Upper lobe of right lung (tissue), 1 donor: ENCODE measurements at regions not wholly inside any gene's neighbourhood (a gene's known extent, or its start where the extent isn't known, plus 50 kb on each side); places are given as distances from the start of the nearest gene placed in this dataset.

Experiments used
- ATAC-seq: fragments of 200-7000 bp; cut with Tn5 transposase; one replicate; pipeline ENCODE4 v1.9.1; 2020; ENCODE audit warnings: mild to moderate bottlenecking, moderate library complexity
- DNase-seq: peaks from one replicate; pipeline ENCODE4 v3.0.0-alpha.2; 2020
- H3K27ac ChIP-seq: fragments of 200-600 bp; one replicate; pipeline ENCODE4 v1.8.0; 2022
- H3K27me3 ChIP-seq: fragments of 200-600 bp; one replicate; pipeline ENCODE4 v1.8.0; 2022; ENCODE audit warnings: mild to moderate bottlenecking
- H3K36me3 ChIP-seq: fragments of 200-600 bp; one replicate; pipeline ENCODE4 v1.8.0; 2022
- H3K4me1 ChIP-seq: fragments of 200-600 bp; one replicate; pipeline ENCODE4 v1.8.0; 2022
- H3K4me3 ChIP-seq: fragments of 200-600 bp; one replicate; pipeline ENCODE4 v1.8.0; 2022; ENCODE audit warnings: mild to moderate bottlenecking
- H3K9me3 ChIP-seq: fragments of 200-600 bp; one replicate; pipeline ENCODE4 v1.8.0; 2022
- CTCF ChIP-seq: fragments of 200-600 bp; IDR thresholded peaks from one replicate; pipeline ENCODE4 v1.8.0; 2022; ENCODE audit warnings: antibody characterized with exemption
- intact Hi-C: fragments of 100-400 bp; cut with DNase I; formaldehyde crosslinking; loops from one replicate; pipeline ENCODE4 v1.11.0; 2022
- donor health status: DM: no; HTN: yes; CAD: no; lungs with severe emphysema.

- no peak for DNase-seq
These were observed 162.8 kb upstream of the ADAMTS5 start for GRCh38 chr21:27129694-27130093.

GRCh38 chr21:27129215-27129614 is 162.3 kb upstream of the ADAMTS5 start:
- no peak for TF ChIP-seq CTCF

More at GRCh38 chr21:27129694-27130093, 162.8 kb upstream of the ADAMTS5 start:
- H3K4me1 ChIP-seq: no peaks in the 10 kb centered on the region
- ATAC-seq: no peak
- H3K36me3 ChIP-seq: no peaks in the 10 kb centered on the region
- TF ChIP-seq CTCF: no peak
- H3K9me3 ChIP-seq: no peaks in the 10 kb centered on the region
- intact Hi-C loops: no loop called here
- no peak overlapping the region for H3K27ac ChIP-seq
- H3K27me3 ChIP-seq: no peaks in the 10 kb centered on the region
- H3K4me3 ChIP-seq: no peak overlapping the region

GRCh38 chr21:27126140-27126539 is 159.3 kb upstream of the ADAMTS5 start:
- Histone ChIP-seq H3K36me3 (no peaks in the 10 kb centered on the region), H3K4me1 (no peaks in the 10 kb centered on the region), H3K9me3 (no peaks in the 10 kb centered on the region), H3K27me3 (no peaks in the 10 kb centered on the region), H3K27ac (no peak overlapping the region), H3K4me3 (no peak overlapping the region)
- DNase-seq (no peak), ATAC-seq (no peak)
- intact Hi-C loops: no loop called here
- TF ChIP-seq CTCF: no peak

More at GRCh38 chr21:27129215-27129614, 162.3 kb upstream of the ADAMTS5 start:
- no peaks in the 10 kb centered on the region for H3K9me3 ChIP-seq
- DNase-seq (no peak), ATAC-seq (no peak)
- no peak overlapping the region for H3K4me3 ChIP-seq
- intact Hi-C loops: no loop called here
- no peak overlapping the region for H3K27ac ChIP-seq
- H3K27me3 ChIP-seq: no peaks in the 10 kb centered on the region
- H3K36me3 ChIP-seq: no peaks in the 10 kb centered on the region
- no peaks in the 10 kb centered on the region for H3K4me1 ChIP-seq

- Histone ChIP-seq H3K4me3 (no peak overlapping the region), H3K4me1 (no peaks in the 10 kb centered on the region), H3K9me3 (no peaks in the 10 kb centered on the region), H3K36me3 (no peaks in the 10 kb centered on the region), H3K27me3 (no peaks in the 10 kb centered on the region), H3K27ac (no peak overlapping the region)
- intact Hi-C loops: no loop called here
- no peak for TF ChIP-seq CTCF
- DNase-seq (no peak), ATAC-seq (no peak)
These were observed 155.8 kb upstream of the ADAMTS5 start for GRCh38 chr21:27122686-27123085.

GRCh38 chr21:27114111-27114510 is 147.2 kb upstream of the ADAMTS5 start:
- intact Hi-C loops: no loop called here
- Histone ChIP-seq H3K36me3 (no peaks in the 10 kb centered on the region), H3K4me3 (no peak overlapping the region), H3K27ac (no peak overlapping the region), H3K9me3 (no peaks in the 10 kb centered on the region), H3K4me1 (no peaks in the 10 kb centered on the region), H3K27me3 (no peaks in the 10 kb centered on the region)
- DNase-seq (no peak), ATAC-seq (no peak)
- no peak for TF ChIP-seq CTCF

- Histone ChIP-seq H3K9me3 (no peaks in the 10 kb centered on the region), H3K4me1 (no peaks in the 10 kb centered on the region), H3K4me3 (no peak overlapping the region), H3K27me3 (no peaks in the 10 kb centered on the region), H3K36me3 (no peaks in the 10 kb centered on the region), H3K27ac (no peak overlapping the region)
- ATAC-seq (no peak), DNase-seq (no peak)
- no peak for TF ChIP-seq CTCF
- intact Hi-C loops: no loop called here
These were observed 145.3 kb upstream of the ADAMTS5 start for GRCh38 chr21:27112186-27112585.
